ENCODE measurements at regions not wholly inside any gene's neighbourhood (a gene's known extent, or its start where the extent isn't known, plus 50 kb on each side); places are given as distances from the start of the nearest gene placed in this dataset.
"Not testable (repeated sequence)": the region's sequence is repeated elsewhere in the genome, so short reads cannot be mapped to it uniquely, and the experiment has no call there.

GRCh38 chrX:150216000-150216399, 147.1 kb upstream of the MAMLD1 start:
- not testable (repeated sequence) for H3K36me3 ChIP-seq (ENCODE audit: control insufficient read depth, insufficient read depth, low read length, severe bottlenecking); H3K9me3 ChIP-seq (ENCODE audit: control insufficient read depth, low read length); H3K9ac ChIP-seq (ENCODE audit: low read length); DNase-seq (ENCODE audit: low read depth); H3K27me3 ChIP-seq (replicated peaks; ENCODE audit: control insufficient read depth, insufficient read depth, low read length); H3K4me3 ChIP-seq (ENCODE audit: low read length)
- peaks cover 22% of the 10 kb centered on the region for H3K4me1 ChIP-seq (ENCODE audit: control insufficient read depth, insufficient read depth, low read length)

- H3K4me1 ChIP-seq (ENCODE audit: control insufficient read depth, insufficient read depth, low read length): peaks cover 19% of the 10 kb centered on the region
- no peak overlapping the region for H3K9ac ChIP-seq (ENCODE audit: low read length)
- no peaks in the 10 kb centered on the region for H3K9me3 ChIP-seq (ENCODE audit: control insufficient read depth, low read length)
- peaks cover 7% of the 10 kb centered on the region for H3K27me3 ChIP-seq (replicated peaks; ENCODE audit: control insufficient read depth, insufficient read depth, low read length)
- no peak for DNase-seq (ENCODE audit: low read depth)
- no peak overlapping the region for H3K4me3 ChIP-seq (ENCODE audit: low read length)
- H3K36me3 ChIP-seq (ENCODE audit: control insufficient read depth, insufficient read depth, low read length, severe bottlenecking): no peaks in the 10 kb centered on the region
Measured at GRCh38 chrX:150216716-150217115, 146.4 kb upstream of the MAMLD1 start.

GRCh38 chrX:150217609-150218008, 145.5 kb upstream of the MAMLD1 start:
- H3K4me3 ChIP-seq (ENCODE audit: low read length): no peak overlapping the region
- no peak overlapping the region for H3K9ac ChIP-seq (ENCODE audit: low read length)
- no peak for DNase-seq (ENCODE audit: low read depth)
- no peaks in the 10 kb centered on the region for H3K9me3 ChIP-seq (ENCODE audit: control insufficient read depth, low read length)
- H3K4me1 ChIP-seq (ENCODE audit: control insufficient read depth, insufficient read depth, low read length): peaks cover 10% of the 10 kb centered on the region
- H3K36me3 ChIP-seq (ENCODE audit: control insufficient read depth, insufficient read depth, low read length, severe bottlenecking): no peaks in the 10 kb centered on the region
- peaks cover 9% of the 10 kb centered on the region for H3K27me3 ChIP-seq (replicated peaks; ENCODE audit: control insufficient read depth, insufficient read depth, low read length)

GRCh38 chrX:150219374-150220185, 143.5 kb upstream of the MAMLD1 start:
- Histone ChIP-seq H3K36me3 (ENCODE audit: control insufficient read depth, insufficient read depth, low read length, severe bottlenecking) (no peaks in the 10 kb centered on the region), H3K4me1 (ENCODE audit: control insufficient read depth, insufficient read depth, low read length) (no peaks in the 10 kb centered on the region), H3K9ac (ENCODE audit: low read length) (no peak overlapping the region), H3K27me3 (replicated peaks; ENCODE audit: control insufficient read depth, insufficient read depth, low read length) (peaks cover 25% of the 10 kb centered on the region), H3K9me3 (ENCODE audit: control insufficient read depth, low read length) (no peaks in the 10 kb centered on the region), H3K4me3 (ENCODE audit: low read length) (no peak overlapping the region)
- DNase-seq (ENCODE audit: low read depth): no peak

GRCh38 chrX:150223176-150224015, 139.7 kb upstream of the MAMLD1 start:
- H3K36me3 ChIP-seq (ENCODE audit: control insufficient read depth, insufficient read depth, low read length, severe bottlenecking): no peaks in the 10 kb centered on the region
- H3K4me1 ChIP-seq (ENCODE audit: control insufficient read depth, insufficient read depth, low read length): no peaks in the 10 kb centered on the region
- no peak overlapping the region for H3K4me3 ChIP-seq (ENCODE audit: low read length)
- peaks cover 5% of the 10 kb centered on the region for H3K9me3 ChIP-seq (ENCODE audit: control insufficient read depth, low read length)
- no peak for DNase-seq (ENCODE audit: low read depth)
- H3K9ac ChIP-seq (ENCODE audit: low read length): no peak overlapping the region
- peaks cover 47% of the 10 kb centered on the region for H3K27me3 ChIP-seq (replicated peaks; ENCODE audit: control insufficient read depth, insufficient read depth, low read length)

GRCh38 chrX:150224676-150225075, 138.4 kb upstream of the MAMLD1 start:
- Histone ChIP-seq H3K27me3 (replicated peaks; ENCODE audit: control insufficient read depth, insufficient read depth, low read length) (peaks cover 51% of the 10 kb centered on the region), H3K9me3 (ENCODE audit: control insufficient read depth, low read length) (peaks cover 6% of the 10 kb centered on the region), H3K9ac (ENCODE audit: low read length) (no peak overlapping the region), H3K4me1 (ENCODE audit: control insufficient read depth, insufficient read depth, low read length) (no peaks in the 10 kb centered on the region), H3K4me3 (ENCODE audit: low read length) (no peak overlapping the region), H3K36me3 (ENCODE audit: control insufficient read depth, insufficient read depth, low read length, severe bottlenecking) (no peaks in the 10 kb centered on the region)
- DNase-seq (ENCODE audit: low read depth): no peak

GRCh38 chrX:150225266-150225665, 137.9 kb upstream of the MAMLD1 start:
- peaks cover 6% of the 10 kb centered on the region for H3K9me3 ChIP-seq (ENCODE audit: control insufficient read depth, low read length)
- H3K36me3 ChIP-seq (ENCODE audit: control insufficient read depth, insufficient read depth, low read length, severe bottlenecking): no peaks in the 10 kb centered on the region
- H3K4me1 ChIP-seq (ENCODE audit: control insufficient read depth, insufficient read depth, low read length): no peaks in the 10 kb centered on the region
- no peak for DNase-seq (ENCODE audit: low read depth)
- peaks cover 49% of the 10 kb centered on the region for H3K27me3 ChIP-seq (replicated peaks; ENCODE audit: control insufficient read depth, insufficient read depth, low read length)
- no peak overlapping the region for H3K4me3 ChIP-seq (ENCODE audit: low read length)
- no peak overlapping the region for H3K9ac ChIP-seq (ENCODE audit: low read length)

GRCh38 chrX:150225756-150226155, 137.4 kb upstream of the MAMLD1 start:
- H3K4me1 ChIP-seq (ENCODE audit: control insufficient read depth, insufficient read depth, low read length): no peaks in the 10 kb centered on the region
- H3K9me3 ChIP-seq (ENCODE audit: control insufficient read depth, low read length): peaks cover 6% of the 10 kb centered on the region
- H3K4me3 ChIP-seq (ENCODE audit: low read length): no peak overlapping the region
- DNase-seq (ENCODE audit: low read depth): no peak
- no peak overlapping the region for H3K9ac ChIP-seq (ENCODE audit: low read length)
- H3K36me3 ChIP-seq (ENCODE audit: control insufficient read depth, insufficient read depth, low read length, severe bottlenecking): no peaks in the 10 kb centered on the region
- H3K27me3 ChIP-seq (replicated peaks; ENCODE audit: control insufficient read depth, insufficient read depth, low read length): peaks cover 44% of the 10 kb centered on the region

- H3K36me3 ChIP-seq (ENCODE audit: control insufficient read depth, insufficient read depth, low read length, severe bottlenecking): no peaks in the 10 kb centered on the region
- no peak overlapping the region for H3K4me3 ChIP-seq (ENCODE audit: low read length)
- H3K4me1 ChIP-seq (ENCODE audit: control insufficient read depth, insufficient read depth, low read length): no peaks in the 10 kb centered on the region
- H3K9ac ChIP-seq (ENCODE audit: low read length): no peak overlapping the region
- H3K27me3 ChIP-seq (replicated peaks; ENCODE audit: control insufficient read depth, insufficient read depth, low read length): peaks cover 44% of the 10 kb centered on the region
- no peak for DNase-seq (ENCODE audit: low read depth)
- peaks cover 6% of the 10 kb centered on the region for H3K9me3 ChIP-seq (ENCODE audit: control insufficient read depth, low read length)
Measured at GRCh38 chrX:150226223-150226965, 136.7 kb upstream of the MAMLD1 start.

- no peak for DNase-seq (ENCODE audit: low read depth)
- H3K27me3 ChIP-seq (replicated peaks; ENCODE audit: control insufficient read depth, insufficient read depth, low read length): peaks cover 44% of the 10 kb centered on the region
- no peak overlapping the region for H3K9ac ChIP-seq (ENCODE audit: low read length)
- H3K4me3 ChIP-seq (ENCODE audit: low read length): no peak overlapping the region
- H3K9me3 ChIP-seq (ENCODE audit: control insufficient read depth, low read length): peaks cover 6% of the 10 kb centered on the region
- H3K4me1 ChIP-seq (ENCODE audit: control insufficient read depth, insufficient read depth, low read length): no peaks in the 10 kb centered on the region
- H3K36me3 ChIP-seq (ENCODE audit: control insufficient read depth, insufficient read depth, low read length, severe bottlenecking): no peaks in the 10 kb centered on the region
Measured at GRCh38 chrX:150227321-150227860, 135.7 kb upstream of the MAMLD1 start.

Data from adipocyte (in vitro differentiated cells).